A549 (cell line): ENCODE measurements at regions not wholly inside any gene's neighbourhood (a gene's known extent, or its start where the extent isn't known, plus 50 kb on each side); places are given as distances from the start of the nearest gene placed in this dataset.

Experiments
- ATAC-seq, 2 experiments: fragments of 200-7000 bp in 1 of 2; fragments of >200 bp in 1 of 2; cut with Nextera tagmentation in 1 of 2; cut with Tn5 transposase in 1 of 2; 3 replicates each; pipeline versions ENCODE4 v1.8.0 to v1.9.1; 2018 to 2020; ENCODE audit warnings: mild to moderate bottlenecking in 1 of 2, moderate library complexity in 1 of 2
- CTCF ChIA-PET: fragments of 300-600 bp; sonication (Branson Sonifier 250); formaldehyde crosslinking; extraction: SDS; loops from one replicate; lab custom pipeline; 2021; ENCODE audit warnings: antibody characterized with exemption, inconsistent platforms; lab: Yijun Ruan, JAX
- POLR2A ChIA-PET: fragments of 350-600 bp; formaldehyde crosslinking; extraction: SDS; loops from one replicate; lab custom pipeline; 2021; ENCODE audit warnings: antibody characterized with exemption, inconsistent platforms; lab: Yijun Ruan, JAX
- DNase-seq, 2 experiments: peaks; one replicate each; pipeline versions ENCODE4 v3.0.0 to v3.0.0-alpha.2; 2011 to 2016; ENCODE audit warnings: low read depth in 1 of 2, low spot score in 1 of 2
- FAIRE-seq: peaks from 2 replicates; lab custom pipeline; 2011; peaks lifted over from hg19 to GRCh38; lab: Jason Lieb, UNC
- H3K27ac ChIP-seq, 2 experiments: fragments of >200 bp; sonication (Bioruptor Twin); formaldehyde crosslinking; 3 replicates each; pipeline ENCODE4 v1.5.1; 2016 to 2017
- H3K4me1 ChIP-seq: fragments of >200 bp; sonication (Bioruptor Twin); formaldehyde crosslinking; 3 replicates; pipeline ENCODE4 v1.6.1; 2016
- H3K4me2 ChIP-seq: fragments of >200 bp; sonication (Bioruptor Twin); formaldehyde crosslinking; 3 replicates; pipeline ENCODE4 v1.6.1; 2016
- H3K4me3 ChIP-seq: fragments of >200 bp; sonication (Bioruptor Twin); formaldehyde crosslinking; 3 replicates; pipeline ENCODE4 v1.5.1; 2016
- H3K9me3 ChIP-seq: fragments of >200 bp; sonication (Bioruptor Twin); formaldehyde crosslinking; 3 replicates; pipeline ENCODE4 v1.6.1; 2016
- CBX2 ChIP-seq: fragments of 200-600 bp; sonication (generic); IDR thresholded peaks from 2 replicates; pipeline ENCODE4 v1.6.1; 2016; ENCODE audit warnings: low read depth, mild to moderate bottlenecking, borderline replicate concordance
- ESRRA ChIP-seq: fragments of 150-350 bp; IDR thresholded peaks from 2 replicates; pipeline ENCODE4 v1.6.1; 2014; ENCODE audit warnings: mild to moderate bottlenecking, low read length, borderline replicate concordance
- FOXS1 ChIP-seq: fragments of 250-450 bp; sonication (Bioruptor Pico); IDR thresholded peaks from 2 replicates; pipeline ENCODE4 v1.5.0; 2020; ENCODE audit warnings: mild to moderate bottlenecking, moderate library complexity
- HDAC2 ChIP-seq: fragments of 200-600 bp; sonication (generic); IDR thresholded peaks from 2 replicates; pipeline ENCODE4 v1.6.1; 2016
- HOXB5 ChIP-seq: fragments of 250-450 bp; sonication (Bioruptor Pico); IDR thresholded peaks from 2 replicates; pipeline ENCODE4 v1.5.0; 2020; ENCODE audit warnings: mild to moderate bottlenecking, moderate library complexity
- JUN ChIP-seq, 2 experiments: fragments of >200 bp; sonication (Bioruptor Twin); formaldehyde crosslinking; IDR thresholded peaks; 2 replicates in 1 of 2; 3 replicates in 1 of 2; pipeline ENCODE4 v1.6.1; 2016 to 2017
- KDM1A ChIP-seq: fragments of 200-600 bp; sonication (generic); IDR thresholded peaks from 2 replicates; pipeline ENCODE4 v1.6.1; 2016; ENCODE audit warnings: low read depth, mild to moderate bottlenecking
- KDM5A ChIP-seq: fragments of 200-600 bp; sonication (generic); IDR thresholded peaks from 2 replicates; pipeline ENCODE4 v1.6.1; 2016; ENCODE audit warnings: antibody characterized with exemption, mild to moderate bottlenecking
- RARB ChIP-seq: fragments of 250-450 bp; sonication (Bioruptor Pico); IDR thresholded peaks from 2 replicates; pipeline ENCODE4 v1.8.0; 2021; ENCODE audit warnings: mild to moderate bottlenecking, moderate library complexity
- RFX5 ChIP-seq: fragments of 450-650 bp; IDR thresholded peaks from 2 replicates; pipeline ENCODE4 v1.7.1; 2014; ENCODE audit warnings: antibody characterized with exemption, mild to moderate bottlenecking, moderate library complexity
- TFCP2L1 ChIP-seq: fragments of 250-450 bp; sonication (Bioruptor Pico); IDR thresholded peaks from 2 replicates; pipeline ENCODE4 v1.5.0; 2021; ENCODE audit warnings: mild to moderate bottlenecking
- WGBS: methylation state at CpG from one replicate; pipeline ENCODE4 v1.1.6; 2017; ENCODE audit errors: missing lambda C conversion rate; 5-methylcytosine and 5-hydroxymethylcytosine counted together
- TF ChIP-seq, protein P1 (sequence below): fragments of 450-650 bp; IDR thresholded peaks from 2 replicates; pipeline ENCODE4 v1.6.1; 2014; ENCODE audit warnings: antibody characterized with exemption
- TF ChIP-seq, protein P2 (sequence below): fragments of >200 bp; sonication (Bioruptor Twin); formaldehyde crosslinking; IDR thresholded peaks from 2 replicates; pipeline ENCODE4 v1.6.1; 2016
- TF ChIP-seq, protein P3 (sequence below): fragments of >200 bp; sonication (Bioruptor Twin); formaldehyde crosslinking; IDR thresholded peaks from 3 replicates; pipeline ENCODE4 v1.6.1; 2016
- TF ChIP-seq, protein P4 (sequence below): fragments of 250-450 bp; sonication (Bioruptor Pico); IDR thresholded peaks from 2 replicates; pipeline ENCODE4 v1.5.0; 2021; ENCODE audit warnings: mild to moderate bottlenecking, moderate library complexity, borderline replicate concordance
- TF ChIP-seq, protein P5 (sequence below): fragments of >200 bp; sonication (Bioruptor Twin); formaldehyde crosslinking; IDR thresholded peaks from 3 replicates; pipeline ENCODE4 v1.5.1; 2016

DNA sequence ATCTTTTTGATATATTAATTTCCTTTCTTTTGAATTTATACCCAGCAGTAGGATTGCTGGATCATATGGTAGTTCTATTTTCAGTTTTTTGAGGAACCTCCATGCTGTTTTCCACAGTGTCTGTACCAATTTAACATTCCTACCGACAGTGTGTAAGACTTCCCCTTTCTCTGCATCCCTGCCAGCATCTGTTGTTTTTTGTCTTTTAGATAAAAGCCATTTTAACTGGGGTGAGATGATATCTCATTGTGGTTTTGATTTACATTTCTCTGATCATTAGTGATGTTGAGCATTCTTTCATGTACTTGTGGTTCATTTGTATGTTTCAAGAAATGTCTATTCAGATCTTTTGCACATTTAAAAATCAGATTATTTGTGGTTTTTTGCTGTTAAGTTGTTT, 62.4 kb upstream of the STUM start:
- H3K4me2 ChIP-seq: no peak overlapping the region
- H3K4me3 ChIP-seq: no peak overlapping the region
- no peak overlapping the region for H3K27ac ChIP-seq
- ChIA-PET CTCF (no interaction called here), POLR2A (no interaction called here)
- 26% methylated on average over 1 of the region's 1 CpG for WGBS
- FAIRE-seq: no peak
- no peaks in the 10 kb centered on the region for H3K9me3 ChIP-seq
- no peaks in the 10 kb centered on the region for H3K4me1 ChIP-seq
- no peak for TF ChIP-seq FOXS1 (CRISPR knock-in tag)
- TF ChIP-seq, protein P1, sequence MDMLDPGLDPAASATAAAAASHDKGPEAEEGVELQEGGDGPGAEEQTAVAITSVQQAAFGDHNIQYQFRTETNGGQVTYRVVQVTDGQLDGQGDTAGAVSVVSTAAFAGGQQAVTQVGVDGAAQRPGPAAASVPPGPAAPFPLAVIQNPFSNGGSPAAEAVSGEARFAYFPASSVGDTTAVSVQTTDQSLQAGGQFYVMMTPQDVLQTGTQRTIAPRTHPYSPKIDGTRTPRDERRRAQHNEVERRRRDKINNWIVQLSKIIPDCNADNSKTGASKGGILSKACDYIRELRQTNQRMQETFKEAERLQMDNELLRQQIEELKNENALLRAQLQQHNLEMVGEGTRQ: no peak
- no peak for TF ChIP-seq ESRRA
- no peak for TF ChIP-seq HOXB5 (CRISPR knock-in tag)
- TF ChIP-seq, protein P2, sequence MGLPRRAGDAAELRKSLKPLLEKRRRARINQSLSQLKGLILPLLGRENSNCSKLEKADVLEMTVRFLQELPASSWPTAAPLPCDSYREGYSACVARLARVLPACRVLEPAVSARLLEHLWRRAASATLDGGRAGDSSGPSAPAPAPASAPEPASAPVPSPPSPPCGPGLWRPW: no peak
- no peak for TF ChIP-seq RARB (CRISPR knock-in tag)
- no peak for DNase-seq
- ATAC-seq: no peak

DNA sequence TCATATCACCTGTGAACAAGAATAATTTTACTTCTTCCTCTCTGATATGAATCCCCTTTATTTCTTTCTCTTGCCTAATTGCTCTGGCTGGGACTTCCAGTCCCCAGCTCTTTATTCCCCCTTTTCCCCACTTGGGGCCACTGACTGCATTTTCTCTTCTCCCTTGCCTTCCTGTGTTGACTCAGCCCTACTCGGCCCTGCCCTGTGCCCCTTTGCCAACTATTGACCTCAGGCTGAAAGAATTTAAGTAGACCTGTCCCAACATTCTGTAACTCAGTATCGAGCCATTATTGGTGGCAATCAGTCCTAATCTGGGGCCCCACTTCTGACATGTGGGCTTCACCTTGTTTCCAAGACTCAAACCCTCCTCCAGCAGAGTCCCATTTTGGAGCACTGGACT, 60.6 kb upstream of the STUM start:
- Histone ChIP-seq H3K9me3 (no peaks in the 10 kb centered on the region), H3K27ac (no peak overlapping the region), H3K4me3 (no peak overlapping the region), H3K4me2 (no peak overlapping the region), H3K4me1 (no peaks in the 10 kb centered on the region)
- DNase-seq: no peak
- no peak for FAIRE-seq
- ATAC-seq: no peak; a peak in 1 of 6 replicates
- ChIA-PET POLR2A (no interaction called here), CTCF (interaction anchor here (1.4 kb wide), 1 partner anchor 10 kb away, joined by 3 read pairs; no protein-coding TSS in a partner anchor)
- WGBS: 36% methylated on average over 2 of the region's 2 CpGs
- no peak for TF ChIP-seq HDAC2
- no peak for TF ChIP-seq KDM1A
- TF ChIP-seq, protein P1: no peak
- TF ChIP-seq FOXS1 (CRISPR knock-in tag): no peak
- TF ChIP-seq TFCP2L1 (CRISPR knock-in tag): no peak
- no peak for TF ChIP-seq JUN (IDR thresholded peaks at IDR 0.05)
- TF ChIP-seq KDM5A: no peak
- TF ChIP-seq, protein P3, sequence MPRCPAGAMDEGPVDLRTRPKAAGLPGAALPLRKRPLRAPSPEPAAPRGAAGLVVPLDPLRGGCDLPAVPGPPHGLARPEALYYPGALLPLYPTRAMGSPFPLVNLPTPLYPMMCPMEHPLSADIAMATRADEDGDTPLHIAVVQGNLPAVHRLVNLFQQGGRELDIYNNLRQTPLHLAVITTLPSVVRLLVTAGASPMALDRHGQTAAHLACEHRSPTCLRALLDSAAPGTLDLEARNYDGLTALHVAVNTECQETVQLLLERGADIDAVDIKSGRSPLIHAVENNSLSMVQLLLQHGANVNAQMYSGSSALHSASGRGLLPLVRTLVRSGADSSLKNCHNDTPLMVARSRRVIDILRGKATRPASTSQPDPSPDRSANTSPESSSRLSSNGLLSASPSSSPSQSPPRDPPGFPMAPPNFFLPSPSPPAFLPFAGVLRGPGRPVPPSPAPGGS: no peak
- no peak for TF ChIP-seq CBX2
- TF ChIP-seq RFX5: no peak
- TF ChIP-seq, protein P4, sequence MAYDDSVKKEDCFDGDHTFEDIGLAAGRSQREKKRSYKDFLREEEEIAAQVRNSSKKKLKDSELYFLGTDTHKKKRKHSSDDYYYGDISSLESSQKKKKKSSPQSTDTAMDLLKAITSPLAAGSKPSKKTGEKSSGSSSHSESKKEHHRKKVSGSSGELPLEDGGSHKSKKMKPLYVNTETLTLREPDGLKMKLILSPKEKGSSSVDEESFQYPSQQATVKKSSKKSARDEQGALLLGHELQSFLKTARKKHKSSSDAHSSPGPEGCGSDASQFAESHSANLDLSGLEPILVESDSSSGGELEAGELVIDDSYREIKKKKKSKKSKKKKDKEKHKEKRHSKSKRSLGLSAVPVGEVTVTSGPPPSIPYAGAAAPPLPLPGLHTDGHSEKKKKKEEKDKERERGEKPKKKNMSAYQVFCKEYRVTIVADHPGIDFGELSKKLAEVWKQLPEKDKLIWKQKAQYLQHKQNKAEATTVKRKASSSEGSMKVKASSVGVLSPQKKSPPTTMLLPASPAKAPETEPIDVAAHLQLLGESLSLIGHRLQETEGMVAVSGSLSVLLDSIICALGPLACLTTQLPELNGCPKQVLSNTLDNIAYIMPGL (CRISPR knock-in tag): no peak
- TF ChIP-seq, protein P5, sequence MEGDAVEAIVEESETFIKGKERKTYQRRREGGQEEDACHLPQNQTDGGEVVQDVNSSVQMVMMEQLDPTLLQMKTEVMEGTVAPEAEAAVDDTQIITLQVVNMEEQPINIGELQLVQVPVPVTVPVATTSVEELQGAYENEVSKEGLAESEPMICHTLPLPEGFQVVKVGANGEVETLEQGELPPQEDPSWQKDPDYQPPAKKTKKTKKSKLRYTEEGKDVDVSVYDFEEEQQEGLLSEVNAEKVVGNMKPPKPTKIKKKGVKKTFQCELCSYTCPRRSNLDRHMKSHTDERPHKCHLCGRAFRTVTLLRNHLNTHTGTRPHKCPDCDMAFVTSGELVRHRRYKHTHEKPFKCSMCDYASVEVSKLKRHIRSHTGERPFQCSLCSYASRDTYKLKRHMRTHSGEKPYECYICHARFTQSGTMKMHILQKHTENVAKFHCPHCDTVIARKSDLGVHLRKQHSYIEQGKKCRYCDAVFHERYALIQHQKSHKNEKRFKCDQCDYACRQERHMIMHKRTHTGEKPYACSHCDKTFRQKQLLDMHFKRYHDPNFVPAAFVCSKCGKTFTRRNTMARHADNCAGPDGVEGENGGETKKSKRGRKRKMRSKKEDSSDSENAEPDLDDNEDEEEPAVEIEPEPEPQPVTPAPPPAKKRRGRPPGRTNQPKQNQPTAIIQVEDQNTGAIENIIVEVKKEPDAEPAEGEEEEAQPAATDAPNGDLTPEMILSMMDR: no peak
